ENCODE measurements at regions not wholly inside any gene's neighbourhood (a gene's known extent, or its start where the extent isn't known, plus 50 kb on each side); places are given as distances from the start of the nearest gene placed in this dataset.

GRCh38 chr11:91846002-91846401, 378.6 kb upstream of the FAT3 start:
- no peak overlapping the region for H3K27ac ChIP-seq (replicated peaks in 1 of 4)
- DNase-seq (ENCODE audit: extremely low spot score) = no peak
- H3K4me1 ChIP-seq = peaks cover 0 to 8% (median 3%) of the 10 kb centered on the region in 4 donors
- no peaks in the 10 kb centered on the region for H3K9me3 ChIP-seq
- H3K36me3 ChIP-seq = no peaks in the 10 kb centered on the region
- H3K4me3 ChIP-seq = no peak overlapping the region
- no peaks in the 10 kb centered on the region for H3K27me3 ChIP-seq
- intact Hi-C loops (cut with DNase I) = no loop called here
- no peak for TF ChIP-seq CTCF (IDR thresholded peaks at IDR 0.05)
- TF ChIP-seq EP300 (IDR thresholded peaks at IDR 0.05) = no peak
- no peak for TF ChIP-seq POLR2A (IDR thresholded peaks at IDR 0.05; ENCODE audit: low read depth)
- no peak for TF ChIP-seq POLR2AphosphoS5 (IDR thresholded peaks at IDR 0.05)

GRCh38 chr11:91840640-91841240, 383.9 kb upstream of the FAT3 start:
- Histone ChIP-seq H3K4me1 (peaks cover 0 to 15% (median 7%) of the 10 kb centered on the region in 4 donors), H3K27me3 (no peaks in the 10 kb centered on the region), H3K9me3 (no peaks in the 10 kb centered on the region), H3K36me3 (no peaks in the 10 kb centered on the region), H3K27ac (replicated peaks in 1 of 4) (no peak overlapping the region), H3K4me3 (no peak overlapping the region)
- no peak for DNase-seq (ENCODE audit: extremely low spot score)
- TF ChIP-seq CTCF (IDR thresholded peaks at IDR 0.05) (no peak), POLR2A (IDR thresholded peaks at IDR 0.05; ENCODE audit: low read depth) (no peak), POLR2AphosphoS5 (IDR thresholded peaks at IDR 0.05) (no peak)
- intact Hi-C loops (cut with DNase I) = no loop called here
- 97% methylated on average over 4 of the region's 4 CpGs for WGBS

GRCh38 chr11:91837411-91838330, 386.9 kb upstream of the FAT3 start:
- WGBS = 79% methylated on average over 2 of the region's 2 CpGs
- Histone ChIP-seq H3K27me3 (no peaks in the 10 kb centered on the region), H3K36me3 (no peaks in the 10 kb centered on the region), H3K27ac (replicated peaks in 1 of 4) (no peak overlapping the region), H3K9me3 (no peaks in the 10 kb centered on the region), H3K4me3 (no peak overlapping the region), H3K4me1 (peaks cover 0 to 14% (median 7%) of the 10 kb centered on the region in 4 donors)
- intact Hi-C loops (cut with DNase I) = no loop called here
- TF ChIP-seq EP300 (IDR thresholded peaks at IDR 0.05) = no peak
- no peak for TF ChIP-seq POLR2A (IDR thresholded peaks at IDR 0.05; ENCODE audit: low read depth)
- TF ChIP-seq POLR2AphosphoS5 (IDR thresholded peaks at IDR 0.05) = no peak
- no peak for TF ChIP-seq CTCF (IDR thresholded peaks at IDR 0.05)
- DNase-seq (ENCODE audit: extremely low spot score) = no peak

GRCh38 chr11:91835051-91835560, 389.5 kb upstream of the FAT3 start:
- Histone ChIP-seq H3K4me1 (peaks cover 0 to 8% (median 3%) of the 10 kb centered on the region in 4 donors), H3K9me3 (no peaks in the 10 kb centered on the region), H3K36me3 (no peaks in the 10 kb centered on the region), H3K27ac (replicated peaks in 1 of 4) (no peak overlapping the region), H3K27me3 (no peaks in the 10 kb centered on the region), H3K4me3 (no peak overlapping the region)
- TF ChIP-seq POLR2A (IDR thresholded peaks at IDR 0.05; ENCODE audit: low read depth) = no peak
- TF ChIP-seq EP300 (IDR thresholded peaks at IDR 0.05) = no peak
- no peak for TF ChIP-seq CTCF (IDR thresholded peaks at IDR 0.05)
- no peak for TF ChIP-seq POLR2AphosphoS5 (IDR thresholded peaks at IDR 0.05)
- DNase-seq (ENCODE audit: extremely low spot score) = no peak
- WGBS = 74% methylated on average over 3 of the region's 3 CpGs
- intact Hi-C loops (cut with DNase I) = no loop called here
